ENCODE measurements at regions not wholly inside any gene's neighbourhood (a gene's known extent, or its start where the extent isn't known, plus 50 kb on each side); places are given as distances from the start of the nearest gene placed in this dataset.

GRCh38 chr14:94702629-94703028 is 67.3 kb downstream of the GSC start:
- Histone ChIP-seq H4K20me1 (ENCODE audit: insufficient read depth, low read length) (no peaks in the 10 kb centered on the region), H3K9me3 (replicated peaks; ENCODE audit: insufficient read depth, low read length) (no peaks in the 10 kb centered on the region), H3K27me3 (replicated peaks; ENCODE audit: insufficient read depth, low read length) (no peaks in the 10 kb centered on the region), H3K4me1 (ENCODE audit: low read length) (no peaks in the 10 kb centered on the region), H3K9ac (ENCODE audit: low read length) (no peak overlapping the region), H3F3A (ENCODE audit: insufficient read depth, low read length) (no peaks in the 10 kb centered on the region), H3K27ac (ENCODE audit: low read length) (no peak overlapping the region), H3K9me2 (replicated peaks; ENCODE audit: insufficient read depth, low read length) (no peaks in the 10 kb centered on the region), H3K4me3 (ENCODE audit: low read length) (no peak overlapping the region), H3K36me3 (replicated peaks; ENCODE audit: insufficient read depth, low read length) (no peaks in the 10 kb centered on the region), H2AFZ (ENCODE audit: low read length) (no peak overlapping the region), H3K4me2 (ENCODE audit: low read depth, low read length) (no peak overlapping the region), H3K79me2 (ENCODE audit: low read length) (no peaks in the 10 kb centered on the region)
- TF ChIP-seq EZH2 (optimal IDR thresholded peaks at IDR 0.05; ENCODE audit: low read depth, low read length) = no peak
- no peak for TF ChIP-seq CTCF (IDR thresholded peaks at IDR 0.05; ENCODE audit: low read length)
- TF ChIP-seq EZH2phosphoT487 (IDR thresholded peaks at IDR 0.05; ENCODE audit: low read length) = no peak
- no peak for DNase-seq

GRCh38 chr14:94701861-94702370 is 68.0 kb downstream of the GSC start:
- H3K9ac ChIP-seq (ENCODE audit: low read length) = no peak overlapping the region
- no peak overlapping the region for H3K4me3 ChIP-seq (ENCODE audit: low read length)
- no peaks in the 10 kb centered on the region for H3K9me2 ChIP-seq (replicated peaks; ENCODE audit: insufficient read depth, low read length)
- no peaks in the 10 kb centered on the region for H3K9me3 ChIP-seq (replicated peaks; ENCODE audit: insufficient read depth, low read length)
- no peaks in the 10 kb centered on the region for H3K36me3 ChIP-seq (replicated peaks; ENCODE audit: insufficient read depth, low read length)
- DNase-seq = no peak
- H3K4me1 ChIP-seq (ENCODE audit: low read length) = no peaks in the 10 kb centered on the region
- no peak overlapping the region for H2AFZ ChIP-seq (ENCODE audit: low read length)
- no peak overlapping the region for H3K27ac ChIP-seq (ENCODE audit: low read length)
- H3K4me2 ChIP-seq (ENCODE audit: low read depth, low read length) = no peak overlapping the region
- TF ChIP-seq CTCF (IDR thresholded peaks at IDR 0.05; ENCODE audit: low read length) = no peak
- TF ChIP-seq EZH2phosphoT487 (IDR thresholded peaks at IDR 0.05; ENCODE audit: low read length) = no peak
- no peak for TF ChIP-seq EZH2 (optimal IDR thresholded peaks at IDR 0.05; ENCODE audit: low read depth, low read length)
- no peaks in the 10 kb centered on the region for H3F3A ChIP-seq (ENCODE audit: insufficient read depth, low read length)
- H3K79me2 ChIP-seq (ENCODE audit: low read length) = no peaks in the 10 kb centered on the region
- no peaks in the 10 kb centered on the region for H4K20me1 ChIP-seq (ENCODE audit: insufficient read depth, low read length)
- H3K27me3 ChIP-seq (replicated peaks; ENCODE audit: insufficient read depth, low read length) = no peaks in the 10 kb centered on the region

GRCh38 chr14:94700336-94700735 is 69.6 kb downstream of the GSC start:
- Histone ChIP-seq H3K9me3 (replicated peaks; ENCODE audit: insufficient read depth, low read length) (no peaks in the 10 kb centered on the region), H3K4me3 (ENCODE audit: low read length) (no peak overlapping the region), H3K36me3 (replicated peaks; ENCODE audit: insufficient read depth, low read length) (no peaks in the 10 kb centered on the region), H4K20me1 (ENCODE audit: insufficient read depth, low read length) (no peaks in the 10 kb centered on the region), H3F3A (ENCODE audit: insufficient read depth, low read length) (no peaks in the 10 kb centered on the region), H3K4me1 (ENCODE audit: low read length) (no peaks in the 10 kb centered on the region), H3K9ac (ENCODE audit: low read length) (no peak overlapping the region), H3K27me3 (replicated peaks; ENCODE audit: insufficient read depth, low read length) (no peaks in the 10 kb centered on the region), H3K4me2 (ENCODE audit: low read depth, low read length) (no peak overlapping the region), H3K27ac (ENCODE audit: low read length) (no peak overlapping the region), H2AFZ (ENCODE audit: low read length) (no peak overlapping the region), H3K79me2 (ENCODE audit: low read length) (no peaks in the 10 kb centered on the region), H3K9me2 (replicated peaks; ENCODE audit: insufficient read depth, low read length) (no peaks in the 10 kb centered on the region)
- no peak for DNase-seq
- no peak for TF ChIP-seq CTCF (IDR thresholded peaks at IDR 0.05; ENCODE audit: low read length)
- no peak for TF ChIP-seq EZH2 (optimal IDR thresholded peaks at IDR 0.05; ENCODE audit: low read depth, low read length)
- TF ChIP-seq EZH2phosphoT487 (IDR thresholded peaks at IDR 0.05; ENCODE audit: low read length) = no peak

Data from MM.1S (cell line).